ENCODE measurements at regions not wholly inside any gene's neighbourhood (a gene's known extent, or its start where the extent isn't known, plus 50 kb on each side); places are given as distances from the start of the nearest gene placed in this dataset.

- TF ChIP-seq POLR2AphosphoS5 (IDR thresholded peaks at IDR 0.05; ENCODE audit: low read depth, low read length), result no peak
- no peak for TF ChIP-seq TAF1 (IDR thresholded peaks at IDR 0.05; ENCODE audit: borderline replicate concordance, insufficient read depth, low read length)
Observed at GRCh38 chr5:94009161-94009560, 267.8 kb upstream of the POU5F2 start.

All from PFSK-1 (cell line).